GM23338 (cell line): ENCODE measurements at regions not wholly inside any gene's neighbourhood (a gene's known extent, or its start where the extent isn't known, plus 50 kb on each side); places are given as distances from the start of the nearest gene placed in this dataset.

ENCODE experiments used
- CREB1 ChIP-seq: fragments of 250-450 bp; sonication (Bioruptor Pico); IDR thresholded peaks from 2 replicates; pipeline ENCODE4 v1.5.0; 2020; ENCODE audit warnings: low read depth, mild to moderate bottlenecking, moderate library complexity
- JUNB ChIP-seq: IDR thresholded peaks from one replicate; pipeline ENCODE4 v1.6.1; 2016; ENCODE audit warnings: antibody characterized with exemption; ENCODE audit not compliant: unreplicated experiment
- POLR2AphosphoS5 ChIP-seq: IDR thresholded peaks from 2 replicates; pipeline ENCODE4 v1.6.1; 2016; ENCODE audit warnings: antibody characterized with exemption, low read depth
- STAT1 ChIP-seq: IDR thresholded peaks from one replicate; pipeline ENCODE4 v1.6.1; 2016; ENCODE audit warnings: antibody characterized with exemption; ENCODE audit not compliant: unreplicated experiment
- ZNF114 ChIP-seq: fragments of 250-450 bp; sonication (Bioruptor Pico); IDR thresholded peaks from 2 replicates; pipeline ENCODE4 v1.5.0; 2020; ENCODE audit warnings: mild to moderate bottlenecking, moderate library complexity
- TF ChIP-seq, protein P1 (sequence below): fragments of 250-450 bp; sonication (Bioruptor Pico); IDR thresholded peaks from 2 replicates; pipeline ENCODE4 v1.5.0; 2020; ENCODE audit warnings: mild to moderate bottlenecking, moderate library complexity
- TF ChIP-seq, protein P2 (sequence below): IDR thresholded peaks from one replicate; pipeline ENCODE4 v1.6.1; 2018; ENCODE audit warnings: antibody characterized with exemption; ENCODE audit not compliant: unreplicated experiment

DNA sequence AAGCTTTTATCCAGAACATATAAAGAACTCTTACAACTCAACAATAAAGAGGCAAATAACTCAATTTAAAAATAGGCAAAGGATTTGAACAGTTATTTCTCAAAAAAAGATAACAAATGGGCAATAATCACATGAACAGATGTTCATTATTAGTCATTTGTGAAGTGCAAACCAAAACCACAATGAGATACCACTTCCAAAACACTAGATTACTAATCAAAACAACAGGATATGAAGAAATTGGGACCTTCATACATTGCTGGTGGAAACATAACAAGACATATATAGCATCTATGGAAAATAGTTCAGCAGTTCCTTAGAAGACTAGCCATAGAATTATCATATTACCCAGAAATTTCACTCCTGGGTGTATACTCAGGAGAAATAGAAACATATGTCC lies 224.6 kb downstream of the FBXO8 start (continued):
- TF ChIP-seq, protein P1, sequence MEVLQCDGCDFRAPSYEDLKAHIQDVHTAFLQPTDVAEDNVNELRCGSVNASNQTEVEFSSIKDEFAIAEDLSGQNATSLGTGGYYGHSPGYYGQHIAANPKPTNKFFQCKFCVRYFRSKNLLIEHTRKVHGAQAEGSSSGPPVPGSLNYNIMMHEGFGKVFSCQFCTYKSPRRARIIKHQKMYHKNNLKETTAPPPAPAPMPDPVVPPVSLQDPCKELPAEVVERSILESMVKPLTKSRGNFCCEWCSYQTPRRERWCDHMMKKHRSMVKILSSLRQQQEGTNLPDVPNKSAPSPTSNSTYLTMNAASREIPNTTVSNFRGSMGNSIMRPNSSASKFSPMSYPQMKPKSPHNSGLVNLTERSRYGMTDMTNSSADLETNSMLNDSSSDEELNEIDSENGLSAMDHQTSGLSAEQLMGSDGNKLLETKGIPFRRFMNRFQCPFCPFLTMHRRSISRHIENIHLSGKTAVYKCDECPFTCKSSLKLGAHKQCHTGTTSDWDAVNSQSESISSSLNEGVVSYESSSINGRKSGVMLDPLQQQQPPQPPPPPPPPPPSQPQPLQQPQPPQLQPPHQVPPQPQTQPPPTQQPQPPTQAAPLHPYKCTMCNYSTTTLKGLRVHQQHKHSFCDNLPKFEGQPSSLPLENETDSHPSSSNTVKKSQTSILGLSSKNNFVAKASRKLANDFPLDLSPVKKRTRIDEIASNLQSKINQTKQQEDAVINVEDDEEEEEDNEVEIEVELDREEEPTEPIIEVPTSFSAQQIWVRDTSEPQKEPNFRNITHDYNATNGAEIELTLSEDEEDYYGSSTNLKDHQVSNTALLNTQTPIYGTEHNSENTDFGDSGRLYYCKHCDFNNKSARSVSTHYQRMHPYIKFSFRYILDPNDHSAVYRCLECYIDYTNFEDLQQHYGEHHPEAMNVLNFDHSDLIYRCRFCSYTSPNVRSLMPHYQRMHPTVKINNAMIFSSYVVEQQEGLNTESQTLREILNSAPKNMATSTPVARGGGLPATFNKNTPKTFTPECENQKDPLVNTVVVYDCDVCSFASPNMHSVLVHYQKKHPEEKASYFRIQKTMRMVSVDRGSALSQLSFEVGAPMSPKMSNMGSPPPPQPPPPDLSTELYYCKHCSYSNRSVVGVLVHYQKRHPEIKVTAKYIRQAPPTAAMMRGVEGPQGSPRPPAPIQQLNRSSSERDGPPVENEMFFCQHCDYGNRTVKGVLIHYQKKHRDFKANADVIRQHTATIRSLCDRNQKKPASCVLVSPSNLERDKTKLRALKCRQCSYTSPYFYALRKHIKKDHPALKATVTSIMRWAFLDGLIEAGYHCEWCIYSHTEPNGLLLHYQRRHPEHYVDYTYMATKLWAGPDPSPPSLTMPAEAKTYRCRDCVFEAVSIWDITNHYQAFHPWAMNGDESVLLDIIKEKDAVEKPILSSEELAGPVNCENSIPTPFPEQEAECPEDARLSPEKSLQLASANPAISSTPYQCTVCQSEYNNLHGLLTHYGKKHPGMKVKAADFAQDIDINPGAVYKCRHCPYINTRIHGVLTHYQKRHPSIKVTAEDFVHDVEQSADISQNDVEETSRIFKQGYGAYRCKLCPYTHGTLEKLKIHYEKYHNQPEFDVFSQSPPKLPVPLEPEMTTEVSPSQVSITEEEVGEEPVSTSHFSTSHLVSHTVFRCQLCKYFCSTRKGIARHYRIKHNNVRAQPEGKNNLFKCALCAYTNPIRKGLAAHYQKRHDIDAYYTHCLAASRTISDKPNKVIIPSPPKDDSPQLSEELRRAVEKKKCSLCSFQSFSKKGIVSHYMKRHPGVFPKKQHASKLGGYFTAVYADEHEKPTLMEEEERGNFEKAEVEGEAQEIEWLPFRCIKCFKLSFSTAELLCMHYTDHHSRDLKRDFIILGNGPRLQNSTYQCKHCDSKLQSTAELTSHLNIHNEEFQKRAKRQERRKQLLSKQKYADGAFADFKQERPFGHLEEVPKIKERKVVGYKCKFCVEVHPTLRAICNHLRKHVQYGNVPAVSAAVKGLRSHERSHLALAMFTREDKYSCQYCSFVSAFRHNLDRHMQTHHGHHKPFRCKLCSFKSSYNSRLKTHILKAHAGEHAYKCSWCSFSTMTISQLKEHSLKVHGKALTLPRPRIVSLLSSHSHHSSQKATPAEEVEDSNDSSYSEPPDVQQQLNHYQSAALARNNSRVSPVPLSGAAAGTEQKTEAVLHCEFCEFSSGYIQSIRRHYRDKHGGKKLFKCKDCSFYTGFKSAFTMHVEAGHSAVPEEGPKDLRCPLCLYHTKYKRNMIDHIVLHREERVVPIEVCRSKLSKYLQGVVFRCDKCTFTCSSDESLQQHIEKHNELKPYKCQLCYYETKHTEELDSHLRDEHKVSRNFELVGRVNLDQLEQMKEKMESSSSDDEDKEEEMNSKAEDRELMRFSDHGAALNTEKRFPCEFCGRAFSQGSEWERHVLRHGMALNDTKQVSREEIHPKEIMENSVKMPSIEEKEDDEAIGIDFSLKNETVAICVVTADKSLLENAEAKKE (CRISPR knock-in tag), result no peak
- TF ChIP-seq CREB1 (CRISPR knock-in tag) (no peak), POLR2AphosphoS5 (no peak), STAT1 (no peak), ZNF114 (CRISPR knock-in tag) (no peak), JUNB (no peak)
- TF ChIP-seq, protein P2, sequence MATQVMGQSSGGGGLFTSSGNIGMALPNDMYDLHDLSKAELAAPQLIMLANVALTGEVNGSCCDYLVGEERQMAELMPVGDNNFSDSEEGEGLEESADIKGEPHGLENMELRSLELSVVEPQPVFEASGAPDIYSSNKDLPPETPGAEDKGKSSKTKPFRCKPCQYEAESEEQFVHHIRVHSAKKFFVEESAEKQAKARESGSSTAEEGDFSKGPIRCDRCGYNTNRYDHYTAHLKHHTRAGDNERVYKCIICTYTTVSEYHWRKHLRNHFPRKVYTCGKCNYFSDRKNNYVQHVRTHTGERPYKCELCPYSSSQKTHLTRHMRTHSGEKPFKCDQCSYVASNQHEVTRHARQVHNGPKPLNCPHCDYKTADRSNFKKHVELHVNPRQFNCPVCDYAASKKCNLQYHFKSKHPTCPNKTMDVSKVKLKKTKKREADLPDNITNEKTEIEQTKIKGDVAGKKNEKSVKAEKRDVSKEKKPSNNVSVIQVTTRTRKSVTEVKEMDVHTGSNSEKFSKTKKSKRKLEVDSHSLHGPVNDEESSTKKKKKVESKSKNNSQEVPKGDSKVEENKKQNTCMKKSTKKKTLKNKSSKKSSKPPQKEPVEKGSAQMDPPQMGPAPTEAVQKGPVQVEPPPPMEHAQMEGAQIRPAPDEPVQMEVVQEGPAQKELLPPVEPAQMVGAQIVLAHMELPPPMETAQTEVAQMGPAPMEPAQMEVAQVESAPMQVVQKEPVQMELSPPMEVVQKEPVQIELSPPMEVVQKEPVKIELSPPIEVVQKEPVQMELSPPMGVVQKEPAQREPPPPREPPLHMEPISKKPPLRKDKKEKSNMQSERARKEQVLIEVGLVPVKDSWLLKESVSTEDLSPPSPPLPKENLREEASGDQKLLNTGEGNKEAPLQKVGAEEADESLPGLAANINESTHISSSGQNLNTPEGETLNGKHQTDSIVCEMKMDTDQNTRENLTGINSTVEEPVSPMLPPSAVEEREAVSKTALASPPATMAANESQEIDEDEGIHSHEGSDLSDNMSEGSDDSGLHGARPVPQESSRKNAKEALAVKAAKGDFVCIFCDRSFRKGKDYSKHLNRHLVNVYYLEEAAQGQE, result no peak
